Activated T-helper 1 cell treated with Interleukin-2 at 50 U/mL for 16 hours (primary cell): ENCODE measurements at regions not wholly inside any gene's neighbourhood (a gene's known extent, or its start where the extent isn't known, plus 50 kb on each side); places are given as distances from the start of the nearest gene placed in this dataset.

Source experiments
- DNase-seq: peaks from one replicate; pipeline ENCODE4 v3.0.0-alpha.2; 2020; ENCODE audit warnings: low read depth

- no peak for DNase-seq
Observed at GRCh38 chr16:82358606-82359221, 188.7 kb upstream of the MPHOSPH6 start.

- DNase-seq, result no peak
Observed at GRCh38 chr16:82358161-82358560, 188.1 kb upstream of the MPHOSPH6 start.

- no peak for DNase-seq
Observed at GRCh38 chr16:82357237-82357636, 187.2 kb upstream of the MPHOSPH6 start.

- DNase-seq, result no peak
Observed at GRCh38 chr16:82350560-82350959, 180.5 kb upstream of the MPHOSPH6 start.

- DNase-seq, result no peak
Observed at GRCh38 chr16:82345318-82345717, 175.3 kb upstream of the MPHOSPH6 start.

GRCh38 chr16:82344157-82344556, 174.1 kb upstream of the MPHOSPH6 start:
- no peak for DNase-seq

- DNase-seq, result no peak
Observed at GRCh38 chr16:82341146-82341669, 171.2 kb upstream of the MPHOSPH6 start.

- DNase-seq, result no peak
Observed at GRCh38 chr16:82340531-82340930, 170.5 kb upstream of the MPHOSPH6 start.

GRCh38 chr16:82337355-82337754, 167.3 kb upstream of the MPHOSPH6 start:
- no peak for DNase-seq

GRCh38 chr16:82331974-82332750, 162.1 kb upstream of the MPHOSPH6 start:
- no peak for DNase-seq

GRCh38 chr16:82331397-82331796, 161.4 kb upstream of the MPHOSPH6 start:
- no peak for DNase-seq

- DNase-seq, result no peak
Observed at GRCh38 chr16:82329504-82330192, 159.6 kb upstream of the MPHOSPH6 start.

GRCh38 chr16:82328881-82329469, 159.0 kb upstream of the MPHOSPH6 start:
- no peak for DNase-seq

- DNase-seq, result no peak
Observed at GRCh38 chr16:82323171-82323570, 153.1 kb upstream of the MPHOSPH6 start.

- no peak for DNase-seq
Observed at GRCh38 chr16:82322177-82322576, 152.2 kb upstream of the MPHOSPH6 start.

GRCh38 chr16:82319038-82319437, 149.0 kb upstream of the MPHOSPH6 start:
- DNase-seq, result no peak

GRCh38 chr16:82317411-82318167, 147.6 kb upstream of the MPHOSPH6 start:
- DNase-seq, result no peak

GRCh38 chr16:82313754-82314153, 143.7 kb upstream of the MPHOSPH6 start:
- no peak for DNase-seq

- DNase-seq, result no peak
Observed at GRCh38 chr16:82311528-82311927, 141.5 kb upstream of the MPHOSPH6 start.

GRCh38 chr16:82302042-82302727, 132.2 kb upstream of the MPHOSPH6 start:
- DNase-seq, result no peak

- no peak for DNase-seq
Observed at GRCh38 chr16:82301146-82301755, 131.2 kb upstream of the MPHOSPH6 start.
